Activated naive CD8-positive, alpha-beta T cell treated with anti-CD3 and anti-CD28 coated beads, Interleukin-2, amount 50 U/mL, for 16 hours (primary cell): ENCODE measurements at regions not wholly inside any gene's neighbourhood (a gene's known extent, or its start where the extent isn't known, plus 50 kb on each side); places are given as distances from the start of the nearest gene placed in this dataset.

Source experiments
- DNase-seq: peaks from one replicate; pipeline ENCODE4 v3.0.0-alpha.2; 2020; ENCODE audit warnings: low read depth, low spot score

DNA sequence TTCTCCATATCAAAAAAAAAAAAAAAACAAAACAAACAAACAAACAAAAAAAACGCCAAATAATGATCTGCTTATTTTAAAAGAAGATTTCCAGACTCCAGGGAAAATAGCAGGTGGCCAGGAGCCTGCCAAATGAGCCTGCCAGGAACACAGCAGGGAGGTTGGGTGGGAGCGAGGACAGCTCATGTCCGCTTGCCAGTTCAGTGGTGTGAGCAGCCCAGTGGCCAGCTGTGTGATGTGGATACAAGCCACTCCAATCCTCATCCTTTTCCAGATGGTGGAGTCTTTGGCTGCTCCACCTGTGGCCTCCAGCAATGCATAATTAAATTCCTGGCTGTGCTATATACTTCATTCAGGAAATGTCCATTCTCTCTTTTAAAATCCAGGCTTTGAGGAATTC lies 1025.1 kb upstream of the C9orf72 start:
- DNase-seq, result no peak

DNA sequence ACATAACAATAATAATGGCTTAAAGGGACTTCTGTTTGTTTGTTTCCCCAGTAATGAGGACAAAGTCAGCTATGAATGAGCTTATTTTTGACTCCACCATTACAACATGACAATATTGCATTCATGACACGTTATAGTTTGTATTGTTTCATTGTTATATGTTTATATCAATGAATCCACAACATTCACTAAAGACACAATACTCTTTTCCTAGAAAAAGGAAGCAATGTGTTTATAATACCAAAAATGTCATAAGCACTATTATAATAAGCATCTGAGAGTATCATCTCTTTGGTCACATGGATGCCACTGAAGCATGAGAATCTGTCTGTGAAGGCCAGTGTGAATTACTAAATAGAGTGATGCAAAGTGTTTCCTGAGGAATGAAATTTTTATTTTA lies 1026.9 kb upstream of the C9orf72 start:
- DNase-seq, result no peak

DNA sequence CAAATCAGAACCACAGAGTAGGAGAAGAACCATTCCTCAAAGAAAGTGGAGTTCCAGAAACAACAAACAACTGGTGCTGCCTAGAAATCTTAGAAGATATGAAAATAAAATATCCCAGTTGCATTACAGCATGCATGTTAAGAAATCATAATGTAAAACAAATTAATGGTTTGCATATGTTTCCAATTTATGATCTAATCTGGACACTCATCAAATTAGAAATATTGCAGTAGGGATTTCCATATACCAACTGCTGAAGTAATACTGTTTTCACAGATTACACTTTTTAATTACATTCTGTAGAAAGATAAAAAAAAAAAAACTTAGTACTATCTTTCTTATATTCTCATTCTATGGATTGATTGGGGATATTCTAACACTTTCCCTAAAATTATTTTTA lies 1034.6 kb upstream of the C9orf72 start:
- no peak for DNase-seq

DNA sequence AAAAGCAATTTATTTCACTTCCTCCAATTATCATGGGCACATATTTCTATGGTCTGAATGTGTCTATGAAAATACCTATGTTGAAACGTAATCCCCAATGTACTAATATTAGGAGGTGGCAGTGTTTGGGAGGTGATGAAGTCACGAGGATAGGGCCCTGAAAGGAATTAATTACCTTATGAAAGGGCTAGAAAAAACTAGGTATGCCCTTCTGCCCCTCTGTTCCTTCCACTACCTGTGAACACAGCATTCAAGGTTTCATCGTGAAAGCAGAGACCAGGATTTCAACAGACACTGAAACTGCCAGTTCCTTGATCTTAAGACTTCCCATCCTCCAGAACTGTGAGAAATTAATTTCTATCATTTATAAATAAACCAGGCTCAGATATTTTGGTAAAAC lies 1037.1 kb upstream of the C9orf72 start:
- DNase-seq, result no peak

DNA sequence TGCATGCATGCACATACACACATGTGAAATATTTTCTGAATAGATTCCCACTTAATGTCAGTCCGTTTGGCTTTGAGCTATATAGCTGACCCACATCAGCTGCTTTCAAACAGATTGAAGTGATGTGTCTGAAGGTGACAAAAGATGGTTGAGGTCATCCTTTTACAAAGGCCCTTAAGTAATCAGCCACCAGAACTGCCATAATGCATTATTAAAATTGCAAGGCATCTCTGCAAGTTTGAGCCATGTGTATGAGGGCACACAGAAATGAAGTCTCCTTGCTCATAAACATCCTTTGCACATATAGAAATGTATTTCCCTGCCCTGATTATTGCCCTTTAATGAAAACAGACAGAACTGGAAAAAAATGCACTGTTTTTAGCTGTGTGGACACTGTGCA lies 1043.0 kb upstream of the C9orf72 start:
- DNase-seq, result no peak

DNA sequence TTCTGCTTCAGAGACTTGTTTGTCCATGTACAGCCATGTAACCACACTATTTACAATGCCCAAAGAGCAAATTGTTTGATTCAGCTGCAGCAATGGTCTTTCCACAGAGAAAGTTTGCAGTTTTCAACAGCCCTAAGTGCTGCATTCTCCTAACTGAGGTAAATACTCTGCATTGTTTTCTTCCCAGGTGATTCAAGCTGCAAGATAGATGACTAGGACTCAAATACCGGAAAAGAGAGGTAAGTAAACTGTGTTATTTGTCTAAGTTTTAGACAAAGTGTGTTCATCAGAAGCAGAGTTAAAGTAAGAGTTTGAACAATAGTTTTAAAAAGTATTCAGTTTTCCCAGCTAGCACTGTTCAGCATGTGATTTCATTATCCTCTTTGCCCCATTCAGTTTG lies 1046.7 kb upstream of the C9orf72 start:
- DNase-seq, result no peak

DNA sequence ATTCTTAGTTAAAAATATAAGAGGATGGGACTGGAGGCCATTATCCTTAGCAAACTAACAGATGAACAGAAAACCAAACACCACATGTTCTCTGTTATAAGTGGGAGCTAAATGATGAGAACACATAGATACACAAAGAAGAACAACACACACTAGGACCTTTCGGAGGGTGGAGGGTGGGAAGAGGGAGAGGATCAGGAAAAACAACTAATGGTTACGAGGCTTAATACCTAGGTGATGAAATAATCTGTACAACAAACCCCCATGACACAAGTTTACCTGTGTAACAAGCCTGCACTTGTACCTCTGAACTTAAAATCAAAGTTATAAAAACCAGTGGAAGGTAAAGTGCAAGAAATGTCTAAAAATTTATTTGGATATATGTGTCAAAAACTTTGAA lies 1047.4 kb upstream of the C9orf72 start:
- DNase-seq, result no peak

DNA sequence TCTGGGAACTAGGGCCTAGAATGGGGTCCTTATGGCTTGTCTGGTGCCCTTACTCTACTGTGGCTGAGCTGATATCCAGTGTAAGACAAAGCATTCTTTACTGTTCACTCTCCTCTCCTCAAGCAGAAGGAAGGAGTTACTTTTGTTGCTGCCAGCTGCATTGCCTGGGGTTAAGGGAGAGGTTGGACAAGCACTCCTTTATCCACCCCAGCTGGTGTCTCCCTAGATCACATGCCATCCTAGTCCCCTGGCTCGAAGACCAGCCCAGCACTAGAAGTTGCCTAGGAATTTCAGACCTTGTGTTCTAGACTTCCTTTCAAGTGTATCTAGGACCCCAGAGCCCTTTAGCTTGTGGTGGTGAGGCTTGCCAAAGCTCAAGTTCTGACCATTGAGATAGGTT lies 1051.5 kb upstream of the C9orf72 start:
- DNase-seq, result no peak

DNA sequence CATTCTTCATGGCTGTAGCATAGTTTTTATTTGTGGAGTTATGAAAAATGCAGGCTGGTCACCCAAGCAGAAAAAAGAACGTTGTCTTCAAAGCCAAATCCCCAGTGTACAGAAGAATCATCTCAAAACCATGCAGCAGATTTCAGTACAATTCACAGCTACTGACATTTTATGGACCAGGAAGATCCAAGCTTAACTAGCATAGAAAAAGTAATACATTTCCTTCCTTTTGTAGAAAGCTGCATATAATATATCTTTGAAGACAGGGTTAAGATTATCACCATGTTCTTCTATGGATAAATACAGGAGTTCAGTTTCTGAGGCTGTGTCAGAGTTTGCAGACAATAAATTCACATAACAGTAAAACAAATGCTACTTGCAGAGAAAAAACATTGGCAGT lies 1054.8 kb upstream of the C9orf72 start:
- DNase-seq, result no peak

DNA sequence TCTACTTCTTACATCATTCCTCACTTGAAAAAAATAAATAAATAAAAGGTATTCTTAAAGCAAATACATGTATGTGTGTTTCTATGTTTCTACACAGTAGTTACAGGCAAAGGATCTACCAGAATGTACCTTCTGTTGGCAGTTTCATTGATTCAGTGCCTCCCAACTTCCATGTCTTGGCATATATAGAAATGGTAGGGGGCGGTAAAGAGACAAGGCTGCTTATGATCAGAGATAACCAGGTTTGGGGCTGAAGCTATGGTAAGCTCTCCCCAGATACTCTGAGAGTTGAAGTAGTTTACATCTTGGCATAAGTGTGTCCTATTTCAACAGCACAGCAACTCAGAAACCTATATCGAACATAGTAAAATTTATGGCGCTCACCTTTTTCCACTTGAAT lies 1075.4 kb upstream of the C9orf72 start:
- no peak for DNase-seq

DNA sequence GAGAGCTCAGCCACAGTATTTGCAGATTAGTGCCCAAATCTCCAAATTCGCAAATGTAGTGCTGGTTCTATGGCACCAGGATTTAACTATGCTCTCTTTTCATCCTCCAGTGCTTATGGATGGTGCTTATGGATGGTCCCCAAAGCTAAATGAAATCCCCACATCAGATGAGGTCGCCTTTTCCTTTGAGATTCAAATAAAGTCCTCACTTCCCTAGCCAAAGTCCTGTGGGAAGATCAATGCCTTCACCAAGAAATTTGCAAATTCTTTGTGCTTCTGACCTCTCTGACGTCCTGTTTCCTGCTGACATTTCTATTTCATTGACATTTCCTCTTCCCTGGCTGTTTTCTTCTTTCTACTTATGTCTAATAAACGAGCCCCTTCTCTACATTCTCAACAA lies 1077.0 kb upstream of the C9orf72 start:
- DNase-seq, result no peak

DNA sequence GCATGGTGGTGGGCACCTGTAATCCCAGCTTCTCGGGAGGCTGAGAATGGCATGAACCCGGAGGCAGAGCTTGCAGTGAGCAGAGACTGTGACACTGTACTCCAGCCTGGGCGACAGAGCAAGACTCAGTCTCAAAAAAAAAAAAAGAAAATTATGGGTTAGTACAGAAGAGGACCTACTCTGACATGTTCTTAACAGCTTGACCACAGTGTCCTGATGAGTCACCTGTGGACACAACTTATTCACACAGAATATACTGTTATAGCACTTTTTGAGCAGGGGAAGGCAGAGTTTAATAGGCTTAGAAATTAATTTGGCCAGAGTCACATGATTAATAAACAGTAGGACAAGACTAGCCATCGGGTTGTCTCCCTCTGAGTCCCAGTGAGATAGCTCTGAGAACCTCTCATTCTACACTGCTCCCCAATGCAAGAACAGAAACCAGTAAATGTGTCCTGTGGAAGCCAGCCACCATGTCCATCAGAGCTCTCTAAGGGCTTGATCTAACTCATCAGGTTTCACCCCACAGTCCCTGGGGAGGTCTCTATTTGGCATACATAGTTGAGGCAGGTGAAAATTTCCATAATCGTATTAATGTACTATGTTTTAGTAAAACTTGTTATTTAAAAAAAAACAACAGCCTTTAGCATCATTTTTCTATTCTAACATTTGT lies 1077.9 kb upstream of the C9orf72 start:
- no peak for DNase-seq

DNA sequence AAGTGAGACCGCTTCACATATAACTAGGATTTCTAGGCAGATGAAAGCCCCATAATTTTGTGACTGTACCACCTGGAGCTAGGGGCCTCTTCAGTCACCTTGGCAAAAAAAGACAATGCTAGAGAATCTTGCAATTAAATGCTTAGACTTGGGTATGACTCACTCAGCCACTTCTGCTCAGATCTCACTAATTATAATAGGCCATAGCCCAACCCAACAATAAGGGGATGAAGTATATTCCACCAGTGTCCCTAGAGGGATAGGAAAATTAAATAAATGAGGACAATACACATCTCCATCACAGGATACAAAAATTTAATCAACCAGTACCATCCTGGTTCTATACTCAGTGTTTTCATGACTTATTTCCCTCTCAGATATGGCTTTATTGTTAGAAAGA lies 1079.9 kb upstream of the C9orf72 start:
- DNase-seq, result no peak

DNA sequence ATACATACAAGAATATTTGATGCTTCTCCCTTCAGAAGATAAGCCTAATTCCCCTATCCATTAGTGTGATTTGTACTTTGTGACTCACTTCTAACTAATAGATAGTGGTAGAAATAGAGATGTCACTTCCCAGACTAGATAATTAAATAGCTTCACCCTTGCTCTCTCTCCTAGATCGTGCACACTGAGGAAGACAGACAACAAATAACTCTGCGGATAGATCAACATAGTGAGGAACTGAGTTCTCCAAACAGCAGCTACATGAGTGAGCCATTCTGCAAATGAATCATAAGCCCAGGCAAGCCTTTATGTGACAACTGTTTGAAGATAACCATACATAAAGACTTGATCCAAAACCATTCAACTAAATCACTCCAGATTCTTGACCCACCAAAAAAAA lies 1083.4 kb upstream of the C9orf72 start:
- DNase-seq, result no peak

DNA sequence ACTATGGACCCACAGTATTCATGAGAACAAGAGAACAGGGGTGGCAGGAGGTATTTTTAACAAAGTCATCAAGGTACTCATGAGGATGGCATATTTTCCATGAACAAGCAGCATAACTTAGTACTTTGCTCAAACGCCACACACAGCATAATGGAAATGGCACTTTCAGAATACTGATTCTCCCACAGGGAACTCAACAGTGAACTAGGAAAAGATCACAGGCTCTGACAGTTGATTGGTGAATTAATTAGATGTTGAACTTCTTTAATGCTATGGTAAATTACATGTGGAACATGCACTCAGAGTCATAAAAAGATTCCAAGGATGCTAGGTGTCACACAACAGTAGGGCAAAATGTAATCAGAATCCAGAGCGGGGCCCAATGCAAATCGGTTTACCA lies 1088.6 kb upstream of the C9orf72 start:
- DNase-seq, result no peak

DNA sequence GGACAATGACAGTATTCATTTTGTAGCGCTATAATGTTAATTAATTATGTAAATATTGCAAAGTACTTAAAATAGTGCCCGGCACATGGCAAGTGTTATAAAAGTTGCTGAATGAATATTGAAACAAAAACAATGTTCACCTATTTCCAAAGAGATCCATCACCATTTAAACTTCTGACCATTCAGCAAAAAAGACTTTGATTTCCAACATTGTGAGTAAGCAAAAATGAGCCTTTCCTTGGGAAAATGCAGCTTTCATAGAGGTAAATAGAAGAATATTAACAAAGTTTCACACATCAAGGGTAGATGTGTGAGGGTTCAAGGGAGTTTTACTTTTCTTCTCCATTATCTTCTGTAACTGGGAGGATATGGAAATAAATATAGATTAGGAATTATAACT lies 1089.4 kb upstream of the C9orf72 start:
- DNase-seq, result no peak

DNA sequence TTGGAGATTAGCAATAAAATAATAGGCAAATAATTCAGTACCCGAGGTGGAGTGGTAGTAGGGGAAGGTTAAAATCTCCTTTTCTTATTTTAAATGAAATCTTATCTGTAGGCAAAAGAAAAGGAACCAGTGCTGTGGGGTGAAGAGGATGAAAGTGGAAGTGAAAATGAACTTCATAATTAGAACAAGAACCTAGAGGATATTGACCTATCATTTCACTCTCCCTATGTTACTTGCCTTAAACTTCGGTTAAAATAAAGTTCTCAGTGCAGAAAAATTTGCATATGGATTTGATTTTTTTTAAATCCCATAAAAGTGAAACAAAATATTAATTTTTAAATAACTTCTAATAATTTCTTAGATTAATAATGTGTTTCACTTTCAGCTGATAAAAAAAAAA lies 1094.9 kb upstream of the C9orf72 start:
- no peak for DNase-seq

DNA sequence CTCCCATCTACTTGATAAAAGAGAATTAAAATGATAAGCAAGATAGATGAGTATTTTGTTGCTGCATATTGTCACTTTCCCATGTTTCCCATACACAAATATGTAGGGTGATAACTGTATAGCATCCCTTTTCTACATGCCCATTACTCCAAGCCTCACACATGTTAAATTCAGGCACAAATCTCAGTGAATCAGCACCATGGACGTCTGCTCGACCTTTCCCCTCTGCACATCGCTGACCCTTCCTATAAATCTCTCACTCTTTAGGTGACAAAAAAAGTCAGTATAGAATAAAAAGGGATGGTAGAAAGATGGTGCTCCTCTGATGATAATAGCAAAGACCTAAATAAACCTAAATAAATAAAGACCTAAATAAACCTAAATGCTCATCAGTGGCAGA lies 1097.7 kb upstream of the C9orf72 start:
- no peak for DNase-seq

DNA sequence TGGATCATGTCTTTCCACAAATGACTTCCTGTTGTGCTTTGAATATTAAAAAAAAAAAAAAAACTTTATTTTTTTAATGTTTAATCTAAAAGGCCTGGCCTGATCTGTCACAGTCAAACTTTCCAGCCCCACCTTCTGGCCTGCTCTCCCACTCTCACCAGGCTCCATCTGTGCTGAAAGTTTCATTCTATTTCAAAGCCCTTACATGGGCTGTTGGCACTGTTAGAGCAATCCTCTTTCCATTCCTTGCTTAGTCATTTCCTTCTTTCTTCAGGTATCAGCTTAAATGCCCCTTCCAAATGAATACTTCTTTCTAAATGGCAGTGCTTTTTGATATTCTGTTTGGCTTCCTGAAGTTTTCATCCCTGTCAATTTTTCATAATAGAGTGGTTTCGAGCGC lies 1104.8 kb upstream of the C9orf72 start:
- DNase-seq, result no peak

DNA sequence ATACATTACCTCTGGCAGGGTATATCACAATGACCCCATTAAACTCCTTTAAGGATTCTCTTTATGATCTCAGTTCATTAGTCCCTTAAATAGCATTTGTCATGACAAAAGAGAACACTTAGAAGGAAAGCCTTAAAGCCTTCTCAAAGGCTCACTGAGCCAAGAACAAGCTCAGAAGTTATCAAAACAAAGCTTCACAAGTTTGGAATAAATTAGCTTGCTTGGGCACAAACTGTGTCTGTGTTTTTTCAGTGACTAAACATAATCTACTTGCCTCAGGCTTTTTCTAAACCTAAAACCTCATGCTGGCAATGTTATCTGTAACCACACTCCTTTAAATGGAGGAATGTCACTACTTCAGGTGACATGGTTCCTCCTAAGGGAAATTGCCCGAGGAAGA lies 1114.9 kb upstream of the C9orf72 start:
- DNase-seq, result no peak

DNA sequence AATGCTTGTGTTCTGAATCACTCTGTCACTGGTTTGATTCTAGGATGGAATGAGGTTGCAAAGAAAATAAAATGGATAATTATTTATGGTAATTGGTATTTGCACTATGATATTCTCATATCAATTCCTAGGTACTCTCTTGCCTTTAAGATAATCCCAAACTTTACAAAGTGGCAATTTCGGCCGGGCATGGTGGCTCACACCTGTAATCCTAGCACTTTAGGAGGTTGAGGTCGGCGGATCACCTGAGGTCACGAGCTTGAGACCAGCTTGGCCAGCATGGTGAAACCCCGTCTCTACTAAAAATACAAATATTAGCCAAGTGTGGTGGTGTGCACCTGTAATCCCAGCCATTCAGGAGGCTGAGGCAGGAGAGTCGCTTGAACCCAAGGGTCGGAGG lies 1118.7 kb upstream of the C9orf72 start:
- no peak for DNase-seq

DNA sequence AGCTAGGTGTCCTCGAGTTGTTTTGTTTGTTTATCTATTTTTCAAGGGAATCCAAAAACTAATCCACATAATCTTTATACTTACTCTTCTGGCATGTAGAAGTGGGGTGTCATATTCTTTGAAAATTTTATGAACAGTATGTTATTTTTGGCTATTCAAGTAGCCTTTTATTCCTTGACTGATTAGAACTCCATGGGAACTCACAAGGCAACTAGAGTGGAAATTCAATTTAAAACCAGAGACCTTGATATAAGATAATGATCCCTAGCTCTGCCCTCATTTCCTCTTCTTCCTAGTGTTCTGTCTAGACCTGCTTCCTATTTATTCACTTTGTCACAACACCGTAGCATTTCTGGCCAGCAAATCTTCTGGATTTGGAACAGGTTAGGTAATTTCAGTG lies 1123.7 kb upstream of the C9orf72 start:
- no peak for DNase-seq

DNA sequence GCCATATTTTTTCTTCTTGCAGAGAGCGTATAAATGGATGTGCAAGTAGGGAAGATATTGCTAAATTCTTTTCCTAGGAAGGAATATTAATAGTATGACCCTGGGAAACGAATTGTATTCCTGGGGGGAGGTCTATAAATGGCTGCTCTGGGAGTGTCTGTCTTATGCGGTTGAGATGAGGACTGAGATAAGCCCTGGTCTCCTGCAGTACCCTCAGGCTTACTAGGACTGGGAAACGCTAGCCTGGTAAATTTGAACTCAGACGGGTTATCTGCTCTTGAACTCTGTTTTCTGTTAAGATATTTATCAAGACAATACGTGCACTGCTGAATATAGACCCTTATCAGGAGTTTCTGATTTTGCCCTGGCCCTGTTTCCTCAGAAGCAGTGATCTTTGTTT lies 1126.4 kb upstream of the C9orf72 start:
- DNase-seq, result no peak

DNA sequence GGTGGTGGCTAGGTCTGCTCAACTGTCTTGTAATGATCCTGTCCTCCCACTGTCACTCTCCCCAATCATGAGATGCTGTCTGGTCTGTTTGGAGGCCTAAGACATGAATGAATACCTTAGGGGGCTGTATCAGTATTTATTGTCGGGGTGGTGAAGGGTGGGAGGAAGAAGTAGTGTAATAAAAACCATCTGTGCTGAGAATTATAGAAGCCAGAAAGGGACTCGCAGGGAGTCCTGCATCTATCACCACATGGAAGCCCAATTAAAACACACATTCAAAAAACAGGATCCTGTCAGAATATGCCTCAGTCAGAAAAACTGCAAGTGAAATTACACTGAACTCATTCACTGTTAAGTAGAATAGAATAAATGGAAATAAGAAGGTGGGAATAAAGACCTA lies 1134.3 kb upstream of the C9orf72 start:
- no peak for DNase-seq
